WI38 (cell line): ENCODE measurements at regions not wholly inside any gene's neighbourhood (a gene's known extent, or its start where the extent isn't known, plus 50 kb on each side); places are given as distances from the start of the nearest gene placed in this dataset.
"Not testable (repeated sequence)": the region's sequence is repeated elsewhere in the genome, so short reads cannot be mapped to it uniquely, and the experiment has no call there.

Experiments
- H3K4me3 ChIP-seq: 2 replicates; pipeline ENCODE4 v1.5.1; 2011; ENCODE audit warnings: low read depth, mild to moderate bottlenecking, control low read depth, low read length
- CTCF ChIP-seq: IDR thresholded peaks from 2 replicates; pipeline ENCODE4 v1.5.1; 2012; ENCODE audit warnings: low read depth, mild to moderate bottlenecking, control low read depth, low read length

- no peak for TF ChIP-seq CTCF
- no peak overlapping the region for H3K4me3 ChIP-seq
Observed at GRCh38 chr5:105197531-105197930, 1634.9 kb upstream of the NUDT12 start.

GRCh38 chr5:105195765-105196164 is 1633.2 kb upstream of the NUDT12 start:
- no peak overlapping the region for H3K4me3 ChIP-seq
- TF ChIP-seq CTCF, result no peak

- TF ChIP-seq CTCF, result no peak
- no peak overlapping the region for H3K4me3 ChIP-seq
Observed at GRCh38 chr5:105172918-105173317, 1610.3 kb upstream of the NUDT12 start.

- H3K4me3 ChIP-seq, result no peak overlapping the region
- TF ChIP-seq CTCF, result no peak
Observed at GRCh38 chr5:105168806-105169205, 1606.2 kb upstream of the NUDT12 start.

- H3K4me3 ChIP-seq, result no peak overlapping the region
- no peak for TF ChIP-seq CTCF
Observed at GRCh38 chr5:105167092-105167491, 1604.5 kb upstream of the NUDT12 start.

GRCh38 chr5:105163547-105163946 is 1601.0 kb upstream of the NUDT12 start:
- no peak overlapping the region for H3K4me3 ChIP-seq
- no peak for TF ChIP-seq CTCF

- H3K4me3 ChIP-seq, result not testable (repeated sequence)
Observed at GRCh38 chr5:105162557-105162956, 1600.0 kb upstream of the NUDT12 start.

- no peak for TF ChIP-seq CTCF
- no peak overlapping the region for H3K4me3 ChIP-seq
Observed at GRCh38 chr5:105158526-105158925, 1595.9 kb upstream of the NUDT12 start.
